Hepatocyte (in vitro differentiated cells): ENCODE measurements at regions not wholly inside any gene's neighbourhood (a gene's known extent, or its start where the extent isn't known, plus 50 kb on each side); places are given as distances from the start of the nearest gene placed in this dataset.

Experiments
- DNase-seq: peaks from one replicate; pipeline ENCODE4 v3.0.0-alpha.2; 2016; ENCODE audit warnings: low spot score
- H2AFZ ChIP-seq: fragments of 200-600 bp; sonication (generic); 2 replicates; pipeline ENCODE4 v1.6.0; 2016; ENCODE audit warnings: antibody characterized with exemption, mild to moderate bottlenecking
- H3K27ac ChIP-seq: fragments of 200-600 bp; sonication (generic); 2 replicates; pipeline ENCODE4 v1.5.1; 2016; ENCODE audit warnings: mild to moderate bottlenecking
- H3K27me3 ChIP-seq: fragments of 200-600 bp; sonication (generic); 2 replicates; pipeline ENCODE4 v1.6.1; 2016
- H3K36me3 ChIP-seq: fragments of 200-600 bp; sonication (generic); replicated peaks from 2 replicates; pipeline ENCODE4 v1.5.1; 2016; ENCODE audit warnings: low read depth; ENCODE audit not compliant: insufficient read depth
- H3K4me1 ChIP-seq: fragments of 200-600 bp; sonication (generic); 2 replicates; pipeline ENCODE4 v1.5.1; 2016; ENCODE audit warnings: mild to moderate bottlenecking, moderate library complexity; ENCODE audit not compliant: insufficient read depth
- H3K4me2 ChIP-seq: fragments of 200-600 bp; sonication (generic); 2 replicates; pipeline ENCODE4 v1.6.0; 2016
- H3K4me3 ChIP-seq: fragments of 200-600 bp; sonication (generic); 2 replicates; pipeline ENCODE4 v1.5.1; 2016; ENCODE audit warnings: mild to moderate bottlenecking
- H3K79me2 ChIP-seq: fragments of 200-600 bp; sonication (generic); 2 replicates; pipeline ENCODE4 v1.6.0; 2017; ENCODE audit warnings: mild to moderate bottlenecking
- H3K9me2 ChIP-seq: fragments of 200-600 bp; sonication (generic); replicated peaks from 2 replicates; pipeline ENCODE4 v1.6.0; 2017; ENCODE audit warnings: mild to moderate bottlenecking; ENCODE audit not compliant: insufficient read depth
- H3K9me3 ChIP-seq: fragments of 200-600 bp; sonication (generic); 2 replicates; pipeline ENCODE4 v1.5.1; 2016; ENCODE audit warnings: low read depth, mild to moderate bottlenecking
- H4K20me1 ChIP-seq: fragments of 200-600 bp; sonication (generic); 2 replicates; pipeline ENCODE4 v1.6.0; 2016; ENCODE audit warnings: mild to moderate bottlenecking; ENCODE audit not compliant: insufficient read depth, poor library complexity, severe bottlenecking
- CTCF ChIP-seq: fragments of 200-600 bp; sonication (generic); IDR thresholded peaks from 2 replicates; pipeline ENCODE4 v1.5.1; 2016; ENCODE audit warnings: antibody characterized with exemption, mild to moderate bottlenecking; ENCODE audit not compliant: poor library complexity
- EZH2 ChIP-seq: fragments of 200-600 bp; sonication (generic); IDR thresholded peaks from 2 replicates; pipeline ENCODE4 v1.6.1; 2016; ENCODE audit warnings: antibody characterized with exemption, mild to moderate bottlenecking, borderline replicate concordance
- EZH2phosphoT487 ChIP-seq: fragments of 200-600 bp; sonication (generic); IDR thresholded peaks from one replicate; pipeline ENCODE4 v1.6.1; 2018; ENCODE audit warnings: antibody characterized with exemption, mild to moderate bottlenecking, low read depth, moderate library complexity; ENCODE audit not compliant: unreplicated experiment, severe bottlenecking
- WGBS: methylation state at CpG from one replicate; pipeline ENCODE4 v1.1.6; 2016; ENCODE audit warnings: low lambda C conversion rate; ENCODE audit errors: missing lambda C conversion rate; 5-methylcytosine and 5-hydroxymethylcytosine counted together

- no peak overlapping the region for H3K4me3 ChIP-seq
- no peaks in the 10 kb centered on the region for H3K9me3 ChIP-seq
- peak overlapping the region; percentile 38 for H3K27ac ChIP-seq
- H3K4me2 ChIP-seq, result peak overlapping the region; percentile 51
- DNase-seq, result peak; percentile 74
- no peak overlapping the region for H2AFZ ChIP-seq
- TF ChIP-seq CTCF, result no peak
- TF ChIP-seq EZH2, result no peak
- TF ChIP-seq EZH2phosphoT487, result no peak
- H3K79me2 ChIP-seq, result peaks cover 4% of the 10 kb centered on the region
- H3K36me3 ChIP-seq, result no peaks in the 10 kb centered on the region
- peaks cover 15% of the 10 kb centered on the region for H3K4me1 ChIP-seq
- H3K27me3 ChIP-seq, result no peaks in the 10 kb centered on the region
- 58% methylated on average over 21 of the region's 21 CpGs for WGBS
- H3K9me2 ChIP-seq, result no peaks in the 10 kb centered on the region
- H4K20me1 ChIP-seq, result no peaks in the 10 kb centered on the region
Measured at GRCh38 chr7:130884437-130885417, 150.7 kb upstream of the KLF14 start.

GRCh38 chr7:130886438-130887135 is 152.6 kb upstream of the KLF14 start:
- Histone ChIP-seq H2AFZ (no peak overlapping the region), H3K36me3 (no peaks in the 10 kb centered on the region), H3K4me3 (no peak overlapping the region), H3K9me3 (no peaks in the 10 kb centered on the region), H3K4me1 (peaks cover 24% of the 10 kb centered on the region), H3K4me2 (no peak overlapping the region), H4K20me1 (no peaks in the 10 kb centered on the region), H3K9me2 (no peaks in the 10 kb centered on the region), H3K27ac (peak overlapping the region; percentile 48), H3K27me3 (no peaks in the 10 kb centered on the region), H3K79me2 (peaks cover 4% of the 10 kb centered on the region)
- WGBS, result 87% methylated on average over 10 of the region's 10 CpGs
- TF ChIP-seq EZH2 (no peak), CTCF (no peak), EZH2phosphoT487 (no peak)
- DNase-seq, result no peak

- Histone ChIP-seq H3K4me1 (peaks cover 24% of the 10 kb centered on the region), H3K4me2 (no peak overlapping the region), H3K27me3 (no peaks in the 10 kb centered on the region), H3K79me2 (peaks cover 4% of the 10 kb centered on the region), H3K36me3 (no peaks in the 10 kb centered on the region), H3K9me2 (no peaks in the 10 kb centered on the region), H4K20me1 (no peaks in the 10 kb centered on the region), H3K4me3 (no peak overlapping the region), H3K27ac (peak overlapping the region; percentile 62), H2AFZ (no peak overlapping the region), H3K9me3 (no peaks in the 10 kb centered on the region)
- TF ChIP-seq EZH2phosphoT487 (no peak), CTCF (no peak), EZH2 (no peak)
- 65% methylated on average over 12 of the region's 12 CpGs for WGBS
- DNase-seq, result no peak
Measured at GRCh38 chr7:130887182-130887956, 153.4 kb upstream of the KLF14 start.
